Activated CD8-positive, alpha-beta memory T cell treated with anti-CD3 and anti-CD28 coated beads for 48 hours (primary cell): ENCODE measurements at regions not wholly inside any gene's neighbourhood (a gene's known extent, or its start where the extent isn't known, plus 50 kb on each side); places are given as distances from the start of the nearest gene placed in this dataset.

Experiments used
- DNase-seq, 3 experiments: peaks; one replicate each; pipeline ENCODE4 v3.0.0-alpha.2; 2020; ENCODE audit warnings: low read depth in 2 of 3, low spot score in 2 of 3

DNA sequence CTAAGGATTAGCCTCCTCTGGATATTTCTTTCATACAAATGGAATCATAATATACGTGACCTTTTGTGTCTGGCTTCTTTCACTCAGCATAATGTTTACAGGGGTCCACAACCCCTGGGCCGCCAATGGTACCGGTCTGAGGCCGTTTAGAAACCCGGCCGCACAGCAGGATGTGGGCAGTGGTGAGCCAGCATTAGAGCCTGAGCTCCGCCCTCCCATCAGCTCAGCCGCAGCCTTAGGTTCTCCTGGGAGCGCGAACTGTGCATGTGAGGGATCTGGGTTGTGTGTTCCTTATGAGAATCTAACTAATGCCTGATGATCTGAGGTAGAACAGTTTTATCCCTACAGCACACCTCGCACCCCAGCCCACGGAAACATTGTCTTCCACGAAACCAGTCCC, 229.7 kb downstream of the ICE1 start:
- DNase-seq: no peak

DNA sequence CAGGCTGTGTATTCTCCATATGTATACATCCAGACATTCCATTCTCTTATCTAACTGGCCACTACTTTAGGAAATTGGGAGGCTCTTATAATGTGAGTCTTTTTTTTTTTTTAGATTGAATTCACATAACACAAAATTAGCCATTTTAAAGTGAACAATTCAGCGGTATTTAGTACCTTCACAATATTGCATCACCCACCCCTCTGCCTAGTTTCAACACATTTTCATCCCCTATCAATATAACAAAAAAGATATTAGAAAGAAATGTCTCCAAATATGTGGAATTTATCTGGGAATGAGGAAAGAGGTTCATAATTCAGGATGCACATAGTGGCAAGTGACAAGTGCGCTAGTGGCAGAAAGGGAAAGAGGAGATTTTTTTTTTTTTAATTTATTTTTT, 228.5 kb downstream of the ICE1 start:
- no peak for DNase-seq

DNA sequence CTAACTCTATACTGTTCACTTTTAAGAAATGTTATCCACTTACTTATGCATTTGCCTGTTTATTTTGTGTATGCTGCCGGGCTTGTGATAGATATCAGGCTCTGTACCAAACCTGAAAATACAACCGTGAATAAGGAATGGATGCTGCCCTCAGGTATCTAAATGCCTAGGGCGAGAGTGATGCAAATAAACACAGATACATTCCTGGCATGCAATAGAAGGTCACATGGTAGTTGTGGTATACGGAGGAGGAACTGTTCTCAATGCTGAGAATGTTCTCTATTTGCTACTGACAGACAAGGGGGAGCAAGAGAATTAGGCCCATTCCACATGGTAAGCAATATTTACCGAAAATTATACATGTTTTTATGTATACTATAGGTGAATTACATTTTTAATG, 227.8 kb downstream of the ICE1 start:
- no peak for DNase-seq

GRCh38 chr5:5649641-5650040, 227.2 kb downstream of the ICE1 start:
- no peak for DNase-seq

DNA sequence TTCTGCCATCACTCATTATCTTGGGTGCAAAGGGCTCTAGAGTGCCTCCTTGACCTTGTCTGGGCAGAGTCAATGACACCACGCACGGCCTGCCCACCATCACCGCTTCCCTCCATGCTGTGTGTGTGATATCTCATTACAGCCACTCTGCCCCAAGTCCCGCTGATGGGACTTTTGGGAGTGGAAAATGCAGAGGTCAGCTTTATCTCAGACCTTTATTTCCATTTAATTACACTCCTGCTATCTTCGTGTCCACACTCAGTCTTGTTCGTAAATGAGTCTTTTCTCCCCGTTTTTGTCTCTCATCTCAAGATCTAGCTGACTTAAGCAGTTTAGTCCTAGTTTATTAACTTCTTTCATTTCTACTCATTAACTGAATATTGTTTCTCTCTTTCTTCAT, 226.2 kb downstream of the ICE1 start:
- DNase-seq: no peak

- no peak for DNase-seq
Observed at GRCh38 chr5:5645891-5646290, 223.4 kb downstream of the ICE1 start.

DNA sequence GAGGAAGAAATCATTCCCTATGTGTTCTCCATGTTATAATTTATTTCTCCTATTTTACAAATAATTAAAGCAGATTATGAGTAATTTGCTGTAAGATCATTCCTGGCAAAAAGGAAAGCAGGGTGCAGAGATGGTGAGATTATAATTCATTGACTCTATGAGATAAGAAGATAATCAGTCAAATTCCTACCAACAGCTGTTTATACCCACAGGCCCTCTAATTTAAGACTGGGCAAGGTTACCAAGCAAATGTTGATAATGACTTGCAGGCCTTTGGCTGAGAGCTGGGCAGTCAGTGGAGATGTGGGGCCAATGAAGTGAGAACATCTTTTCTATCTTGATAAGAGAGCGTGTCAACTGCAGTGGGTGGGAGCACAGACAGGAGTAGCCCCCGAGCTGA, 222.7 kb downstream of the ICE1 start:
- no peak for DNase-seq

- no peak for DNase-seq
Observed at GRCh38 chr5:5644249-5644648, 221.8 kb downstream of the ICE1 start.

DNA sequence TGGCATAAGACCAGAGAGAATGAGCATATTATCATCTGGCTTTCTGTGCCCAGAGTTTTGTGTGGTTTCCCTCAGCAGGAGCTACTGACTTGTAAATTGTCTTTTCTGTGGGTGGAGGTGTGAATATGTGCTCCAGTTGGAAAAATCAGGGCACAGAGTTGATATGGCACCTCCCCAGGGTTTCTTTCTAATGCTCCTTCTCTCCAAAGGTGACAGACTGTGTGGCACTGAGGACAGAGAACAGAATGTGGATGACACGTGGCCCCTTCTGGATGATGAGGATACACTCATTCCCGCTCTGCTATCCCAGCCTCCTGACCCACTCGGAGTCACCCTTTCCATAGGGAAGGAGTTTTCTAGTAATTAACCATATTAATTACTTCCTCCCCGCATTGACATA, 221.0 kb downstream of the ICE1 start:
- DNase-seq: no peak

DNA sequence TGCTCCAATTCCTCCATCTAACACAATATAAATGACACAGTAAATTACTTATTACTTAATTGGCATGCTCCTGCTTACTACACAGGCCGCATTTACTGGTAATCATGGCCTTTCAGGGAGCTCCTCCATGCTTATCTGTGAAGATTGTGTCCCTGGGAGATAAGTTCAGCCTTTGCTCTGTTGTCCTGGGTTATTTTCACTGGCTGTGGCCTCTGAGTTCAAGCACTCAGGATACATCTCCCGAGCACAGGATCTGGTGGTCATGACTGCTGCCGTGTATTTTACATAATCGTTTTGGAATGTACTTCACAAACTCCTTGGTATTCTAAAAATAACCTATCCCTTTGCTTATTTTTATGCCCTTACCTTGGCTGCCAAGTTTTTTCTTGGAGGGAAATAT, 215.7 kb downstream of the ICE1 start:
- DNase-seq: no peak

DNA sequence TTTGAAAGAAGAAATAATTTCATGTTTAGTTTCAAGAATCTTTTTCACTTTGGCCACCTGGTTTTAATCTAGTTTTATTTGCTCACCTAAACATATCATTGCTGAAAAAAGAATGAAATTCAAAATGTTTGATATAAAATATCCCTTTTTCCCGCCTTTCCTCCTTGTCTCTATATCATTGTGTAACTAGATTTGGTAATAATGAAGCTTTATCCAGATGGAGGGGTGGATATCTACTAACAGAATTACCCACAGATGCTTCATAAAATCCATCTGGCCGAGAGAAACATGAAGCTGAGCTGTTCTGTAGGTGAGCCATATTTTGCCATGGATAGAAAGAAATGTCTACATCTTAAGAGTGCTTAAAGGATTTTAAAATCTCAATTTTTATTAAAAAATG, 214.7 kb downstream of the ICE1 start:
- DNase-seq: no peak

- DNase-seq: no peak
Observed at GRCh38 chr5:5634817-5635216, 212.3 kb downstream of the ICE1 start.

GRCh38 chr5:5633579-5633978, 211.1 kb downstream of the ICE1 start:
- DNase-seq: no peak

- DNase-seq: no peak
Observed at GRCh38 chr5:5632678-5633077, 210.2 kb downstream of the ICE1 start.

- no peak for DNase-seq
Observed at GRCh38 chr5:5629607-5629978, 207.1 kb downstream of the ICE1 start.

DNA sequence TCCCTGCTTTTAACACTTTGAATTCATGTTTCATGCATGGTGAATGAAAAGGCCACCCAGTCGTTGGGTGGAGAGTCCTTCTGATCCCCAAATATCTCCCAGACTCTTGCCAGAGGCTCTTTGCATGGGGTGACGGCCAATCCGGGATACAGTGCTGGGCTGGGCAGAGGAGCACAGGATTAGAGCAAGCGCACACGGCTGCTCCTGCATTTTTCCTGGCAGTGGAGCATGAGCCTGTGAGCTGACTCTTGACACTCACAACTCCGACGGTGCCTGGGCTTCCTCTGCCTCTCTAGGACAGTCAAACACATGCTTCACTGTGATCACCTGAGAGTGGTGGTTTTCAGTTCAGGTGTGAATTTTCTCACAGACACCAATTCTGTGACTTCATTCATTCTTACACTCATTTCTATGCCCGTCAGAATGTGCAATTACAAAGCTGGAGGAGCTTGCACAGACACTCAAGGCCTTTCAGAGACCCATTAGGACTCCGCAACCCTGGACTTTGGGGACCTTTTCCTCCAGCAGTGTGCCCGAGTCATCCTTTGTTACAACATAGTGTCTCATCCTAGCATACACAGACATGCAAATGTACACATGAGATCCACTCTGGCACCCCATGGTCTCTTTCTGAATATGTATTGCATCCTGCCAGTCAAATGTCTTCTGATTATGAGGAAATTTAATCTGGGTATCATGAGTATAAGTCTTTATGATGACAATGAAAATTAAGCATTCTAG, 206.6 kb downstream of the ICE1 start:
- no peak for DNase-seq

- DNase-seq: no peak
Observed at GRCh38 chr5:5626412-5626811, 203.9 kb downstream of the ICE1 start.

GRCh38 chr5:5625491-5625890, 203.0 kb downstream of the ICE1 start:
- no peak for DNase-seq

GRCh38 chr5:5623397-5623796, 200.9 kb downstream of the ICE1 start:
- no peak for DNase-seq

- no peak for DNase-seq
Observed at GRCh38 chr5:5622806-5623205, 200.3 kb downstream of the ICE1 start.

DNA sequence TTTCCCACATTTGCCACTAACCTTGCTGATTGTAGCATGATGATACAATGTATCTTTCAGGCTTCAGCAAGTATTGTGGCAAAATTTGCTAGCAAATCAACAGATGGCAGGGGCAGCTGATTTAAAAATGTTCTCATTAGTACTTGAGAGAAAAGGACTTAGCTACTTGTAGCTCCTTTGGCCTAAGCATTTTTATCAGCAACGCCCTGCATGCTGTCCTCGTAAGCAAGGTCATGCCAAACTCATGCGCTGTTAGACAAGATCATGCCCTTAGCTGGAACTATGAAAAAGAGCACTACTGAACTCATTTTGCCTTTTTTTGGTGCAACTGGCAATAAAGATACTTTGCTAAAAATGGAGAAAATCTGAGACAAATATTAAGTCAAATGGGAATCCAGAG, 197.1 kb downstream of the ICE1 start:
- no peak for DNase-seq

DNA sequence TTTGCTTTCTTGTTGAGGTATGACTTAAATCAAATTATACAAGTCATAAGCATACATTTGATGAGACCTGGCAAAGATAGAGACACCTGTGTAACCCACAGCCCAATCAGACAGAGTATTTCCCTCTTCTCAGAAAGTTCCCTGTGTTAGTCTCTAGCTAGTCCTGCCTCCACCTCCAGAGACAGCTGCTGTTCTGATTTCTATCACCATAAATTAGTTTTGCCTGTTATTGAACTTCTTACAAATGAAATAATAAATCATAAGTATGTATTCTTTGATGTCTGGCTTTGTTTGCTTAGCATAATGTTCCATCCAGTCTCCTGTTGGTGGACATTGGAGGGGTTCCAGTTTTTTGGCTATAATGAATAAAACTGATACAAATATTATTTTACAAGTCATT, 194.5 kb downstream of the ICE1 start:
- DNase-seq: no peak

DNA sequence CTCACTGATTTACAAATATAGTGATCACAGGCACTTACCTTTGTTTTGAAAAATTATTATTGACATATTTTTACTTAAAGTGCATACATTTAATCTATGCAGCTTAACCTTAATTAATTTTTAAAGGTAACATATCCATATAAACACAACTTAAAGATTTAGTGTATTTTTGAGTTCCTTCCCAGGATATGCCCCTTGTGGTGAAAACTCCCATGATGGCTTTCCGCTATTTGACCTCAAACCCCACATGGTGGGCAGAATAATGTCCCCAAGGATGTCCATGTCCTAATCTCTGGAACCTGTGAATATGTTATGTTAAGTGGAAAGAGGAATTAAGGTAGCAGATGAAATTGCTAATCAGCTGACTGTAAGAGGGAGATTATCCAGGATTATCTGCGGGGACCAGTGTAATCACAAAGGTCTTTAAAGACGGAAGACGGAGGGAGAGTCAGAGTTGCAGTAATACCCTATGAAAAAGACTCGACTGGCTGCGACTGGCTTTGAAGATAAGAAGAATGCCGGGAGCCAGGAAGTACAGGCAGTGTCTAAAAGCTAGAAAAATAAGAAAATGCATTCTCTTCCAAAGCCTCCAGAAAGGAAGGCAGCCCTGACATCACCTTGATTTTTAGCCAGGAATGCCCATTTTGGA, 193.9 kb downstream of the ICE1 start:
- no peak for DNase-seq
